OCI-LY7 (cell line): ENCODE measurements at regions not wholly inside any gene's neighbourhood (a gene's known extent, or its start where the extent isn't known, plus 50 kb on each side); places are given as distances from the start of the nearest gene placed in this dataset.

Source experiments
- BruUV-seq: library from RNA; stranded (reverse); fragments of 400-500 nt; replicated peaks from 2 replicates; lab custom pipeline; 2021; lab: Mats Ljungman, UMichigan
- CTCF ChIA-PET: fragments of 300-600 bp; sonication (Branson Sonifier 250); formaldehyde crosslinking; loops from one replicate; lab custom pipeline; 2022; ENCODE audit warnings: antibody characterized with exemption; ENCODE audit not compliant: unreplicated experiment; lab: Charles Lee
- POLR2A ChIA-PET: fragments of 300-600 bp; sonication (Branson Sonifier 250); formaldehyde crosslinking; loops from one replicate; lab custom pipeline; 2022; ENCODE audit warnings: antibody characterized with exemption; lab: Charles Lee
- DNase-seq: peaks from one replicate; pipeline ENCODE4 v3.0.0-alpha.2; 2015; ENCODE audit warnings: low spot score
- H2AFZ ChIP-seq: fragments of 200-600 bp; sonication (generic), shearing (Covaris generic); 2 replicates; pipeline ENCODE4 v1.6.1; 2014; ENCODE audit warnings: mild to moderate bottlenecking, antibody characterized with exemption, low read length, moderate library complexity
- H3K27ac ChIP-seq: fragments of 200-600 bp; sonication (generic); 2 replicates; pipeline ENCODE4 v1.5.1; 2014; ENCODE audit warnings: mixed run types, low read depth, mild to moderate bottlenecking, moderate library complexity, low read length, inconsistent platforms; ENCODE audit not compliant: poor library complexity, severe bottlenecking
- H3K36me3 ChIP-seq: fragments of 200-600 bp; sonication (generic); 2 replicates; pipeline ENCODE4 v1.6.1; 2014; ENCODE audit warnings: mild to moderate bottlenecking, antibody characterized with exemption, low read length, moderate library complexity, mixed read lengths; ENCODE audit not compliant: insufficient read depth
- H3K4me1 ChIP-seq: fragments of 200-600 bp; sonication (generic); 2 replicates; pipeline ENCODE4 v1.5.1; 2014; ENCODE audit warnings: mild to moderate bottlenecking, low read length; ENCODE audit not compliant: insufficient read depth, poor library complexity, severe bottlenecking
- H3K4me2 ChIP-seq: fragments of 200-600 bp; sonication (generic); 2 replicates; pipeline ENCODE4 v1.6.1; 2014; ENCODE audit warnings: mild to moderate bottlenecking, low read length
- H3K4me3 ChIP-seq: fragments of 200-600 bp; sonication (generic); 2 replicates; pipeline ENCODE4 v1.5.1; 2014; ENCODE audit warnings: mild to moderate bottlenecking, low read depth, low read length; ENCODE audit not compliant: poor library complexity, severe bottlenecking
- H3K79me2 ChIP-seq: fragments of 200-600 bp; sonication (generic); 2 replicates; pipeline ENCODE4 v1.6.1; 2016; ENCODE audit warnings: low read depth, mild to moderate bottlenecking, low read length, moderate library complexity, mixed read lengths; ENCODE audit not compliant: insufficient read depth
- H3K9me2 ChIP-seq: fragments of 200-600 bp; sonication (generic); 2 replicates; pipeline ENCODE4 v1.6.1; 2016; ENCODE audit warnings: mild to moderate bottlenecking, low read length, mixed read lengths; ENCODE audit not compliant: insufficient read depth
- H3K9me3 ChIP-seq: fragments of 200-600 bp; sonication (generic); 2 replicates; pipeline ENCODE4 v1.6.1; 2014; ENCODE audit warnings: mild to moderate bottlenecking, mixed run types, low read length, mixed read lengths
- H4K20me1 ChIP-seq: fragments of 200-600 bp; sonication (generic); 2 replicates; pipeline ENCODE4 v1.6.1; 2014; ENCODE audit warnings: mild to moderate bottlenecking, antibody characterized with exemption, low read length, moderate library complexity, mixed read lengths; ENCODE audit not compliant: insufficient read depth
- CTCF ChIP-seq: fragments of 200-600 bp; sonication (generic); conservative IDR thresholded peaks from 2 replicates; pipeline ENCODE4 v1.5.1; 2014; ENCODE audit warnings: mild to moderate bottlenecking, antibody characterized with exemption, low read length, moderate library complexity, mixed read lengths
- EZH2phosphoT487 ChIP-seq: fragments of 200-600 bp; sonication (generic); IDR thresholded peaks from 2 replicates; pipeline ENCODE4 v1.6.1; 2018; ENCODE audit warnings: low read depth, borderline replicate concordance, mild to moderate bottlenecking, mixed run types, antibody characterized with exemption, low read length, moderate library complexity, mixed read lengths
- intact Hi-C: fragments of 100-400 bp; cut with micrococcal nuclease; formaldehyde crosslinking; loops from one replicate; pipeline ENCODE4 v1.10.0; 2022; ENCODE audit not compliant: unreplicated experiment

- Histone ChIP-seq H4K20me1 (no peaks in the 10 kb centered on the region), H3K4me2 (no peak overlapping the region), H3K4me3 (no peak overlapping the region), H3K79me2 (no peaks in the 10 kb centered on the region), H3K27ac (no peak overlapping the region), H2AFZ (no peak overlapping the region), H3K36me3 (no peaks in the 10 kb centered on the region), H3K4me1 (no peaks in the 10 kb centered on the region), H3K9me3 (no peaks in the 10 kb centered on the region), H3K9me2 (no peaks in the 10 kb centered on the region)
- intact Hi-C loops = no loop called here
- TF ChIP-seq EZH2phosphoT487 (no peak), CTCF (no peak)
- DNase-seq = no peak
- ChIA-PET CTCF (no interaction called here), POLR2A (no interaction called here)
- BruUV-seq = no TSS peak
Observed at GRCh38 chr16:59907611-59908010, 1173.5 kb upstream of the GOT2 start.

- CTCF ChIA-PET = no interaction called here
- intact Hi-C loops = no loop called here
- H4K20me1 ChIP-seq = no peaks in the 10 kb centered on the region
- H3K36me3 ChIP-seq = no peaks in the 10 kb centered on the region
- TF ChIP-seq EZH2phosphoT487 (no peak), CTCF (no peak)
- no peak overlapping the region for H3K27ac ChIP-seq
- POLR2A ChIA-PET = interaction anchor here (1.6 kb wide), 1 partner anchor 10 kb away, joined by 3 read pairs; no protein-coding TSS in a partner anchor
- no peak overlapping the region for H3K4me2 ChIP-seq
- DNase-seq = no peak
- no peak overlapping the region for H2AFZ ChIP-seq
- H3K9me3 ChIP-seq = no peaks in the 10 kb centered on the region
- no peaks in the 10 kb centered on the region for H3K4me1 ChIP-seq
- no TSS peak for BruUV-seq
- H3K9me2 ChIP-seq = no peaks in the 10 kb centered on the region
- H3K4me3 ChIP-seq = no peak overlapping the region
- H3K79me2 ChIP-seq = no peaks in the 10 kb centered on the region
Observed at GRCh38 chr16:59905606-59906005, 1171.5 kb upstream of the GOT2 start.

DNA sequence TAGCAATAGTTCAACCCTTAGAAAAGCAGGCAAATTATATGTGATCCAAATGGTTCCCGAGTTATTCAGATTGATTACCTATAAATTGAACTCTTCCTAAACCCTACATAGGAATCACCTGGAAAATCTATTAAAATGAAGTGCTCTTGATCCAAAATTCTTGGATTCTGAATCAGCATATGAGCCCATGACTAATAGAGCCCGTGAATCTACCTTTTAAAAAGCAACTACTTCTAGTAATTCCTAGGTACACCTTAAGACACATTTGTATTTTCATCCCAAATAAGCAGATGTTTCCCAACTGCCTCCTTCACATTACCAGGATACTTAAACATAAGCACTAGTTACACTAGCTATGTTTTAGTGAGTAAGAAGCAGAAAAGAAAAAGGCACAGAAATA is 1171.0 kb upstream of the GOT2 start:
- TF ChIP-seq CTCF (no peak), EZH2phosphoT487 (no peak)
- ChIA-PET CTCF (no interaction called here), POLR2A (interaction anchor here (1.6 kb wide), 1 partner anchor 10 kb away, joined by 3 read pairs; no protein-coding TSS in a partner anchor)
- no peak for DNase-seq
- intact Hi-C loops = no loop called here
- BruUV-seq = no TSS peak
- Histone ChIP-seq H2AFZ (no peak overlapping the region), H3K9me3 (no peaks in the 10 kb centered on the region), H3K4me1 (no peaks in the 10 kb centered on the region), H3K79me2 (no peaks in the 10 kb centered on the region), H3K27ac (no peak overlapping the region), H3K36me3 (no peaks in the 10 kb centered on the region), H3K9me2 (no peaks in the 10 kb centered on the region), H4K20me1 (no peaks in the 10 kb centered on the region), H3K4me2 (no peak overlapping the region), H3K4me3 (no peak overlapping the region)
